Heart left ventricle (tissue), 13 donors: ENCODE measurements at regions not wholly inside any gene's neighbourhood (a gene's known extent, or its start where the extent isn't known, plus 50 kb on each side); places are given as distances from the start of the nearest gene placed in this dataset.

ENCODE experiments used
- CTCF ChIP-seq, 12 donors: fragments of 200-600 bp; sonication (generic) in 4 of 12; IDR thresholded peaks; one replicate each; pipeline versions ENCODE4 v1.5.0 to v1.8.0; 2018 to 2022; ENCODE audit warnings: antibody characterized with exemption in 12 of 12, mild to moderate bottlenecking in 5 of 12
- POLR2A ChIP-seq, 2 donors: fragments of 450-650 bp; IDR thresholded peaks; one replicate each; pipeline ENCODE4 v1.6.1; 2017; ENCODE audit warnings: antibody characterized with exemption in 2 of 2, mild to moderate bottlenecking in 2 of 2, moderate library complexity in 2 of 2
- donor health status: ischemic (EF 13 %, LVEDD 7.1; RV severe dilation, severe dysfunction).
- donor health status: DM: no; HTN: yes; CAD: no.
- donor health status: DM: no; HTN: no; CAD: no.
- donor health status: ischemic (EF 25% LVEDD 6.9; RV normal size, moderate dysfunction).
- donor health status: ischemic (EF 25% LVEDD 5.7; RV mildly dilated, moderate dysfunction).
- donor health status: ischemic (EF 35%, LVEDD 5.7; RV mildly dilated, moderate dysfunction).
- donor health status: nonischemic (EF 11% LVEDD 7.7; RV severe dilation, severe dysfunction).
- donor health status: DM: yes; HTN: yes; CAD: no.
- donor health status: PGD.
- donor health status: ischemic (EF 29% LVEDD 5.4; RV normal size, mild dysfunction).
- donor health status: nonischemic (EF 23%, LVEDD 6.1; RV moderate dilation, normal function).

DNA sequence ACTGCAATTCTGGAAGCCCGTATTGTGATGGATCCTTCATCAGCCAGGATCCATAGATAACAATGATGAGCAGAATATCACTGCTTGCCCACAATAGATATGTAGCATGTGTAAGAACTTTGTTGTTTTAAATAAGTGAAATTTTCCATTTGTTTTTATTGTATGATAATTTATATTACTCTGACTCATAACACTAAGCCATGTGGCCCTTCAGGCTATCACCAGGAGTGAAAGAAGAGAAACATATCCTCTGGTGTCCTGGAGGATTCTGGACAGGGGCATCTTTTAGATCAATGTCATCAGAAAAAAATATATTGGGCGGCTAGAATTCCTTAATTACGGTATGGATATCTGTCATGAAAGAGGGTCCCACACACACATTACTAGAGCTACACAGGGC is 167.5 kb downstream of the SLC6A15 start:
- TF ChIP-seq CTCF (IDR thresholded peaks at IDR 0.05): no peak
- TF ChIP-seq POLR2A (IDR thresholded peaks at IDR 0.05): no peak
